Body of pancreas (tissue), 4 donors: ENCODE measurements at regions not wholly inside any gene's neighbourhood (a gene's known extent, or its start where the extent isn't known, plus 50 kb on each side); places are given as distances from the start of the nearest gene placed in this dataset.
A peak's percentile ranks its signal among the peaks of the same experiment; 100 is the strongest.

ENCODE experiments used
- ATAC-seq: fragments of 150-250 bp; one replicate; pipeline ENCODE4 v1.9.1; 2016
- DNase-seq, 4 donors: peaks; one replicate each; pipeline ENCODE4 v3.0.0-alpha.2; 2019
- H3K27ac ChIP-seq, 4 donors: fragments of 200-600 bp; sonication (generic); 1 replicate in 3 of 4; 2 replicates in 1 of 4; pipeline versions ENCODE4 v1.5.1 to v1.6.1; 2016 to 2019; ENCODE audit warnings: mild to moderate bottlenecking in 1 of 4, mixed read lengths in 1 of 4, moderate library complexity in 1 of 4
- H3K27me3 ChIP-seq, 2 donors: fragments of 200-600 bp; sonication (generic); one replicate each; pipeline ENCODE4 v1.6.0; 2016; ENCODE audit warnings: mild to moderate bottlenecking in 1 of 2
- H3K36me3 ChIP-seq, 2 donors: fragments of 200-600 bp; sonication (generic); replicated peaks in 1 of 2; 2 replicates each; pipeline ENCODE4 v1.5.1; 2016; ENCODE audit warnings: low read depth in 2 of 2; ENCODE audit not compliant: insufficient read depth in 1 of 2
- H3K4me1 ChIP-seq: fragments of 200-600 bp; sonication (generic); one replicate; pipeline ENCODE4 v1.6.0; 2016
- H3K4me3 ChIP-seq, 2 donors: fragments of 200-600 bp; sonication (generic); 1 replicate in 1 of 2; 2 replicates in 1 of 2; pipeline ENCODE4 v1.5.1; 2016 to 2019
- H3K9me3 ChIP-seq, 3 donors: fragments of 200-600 bp; sonication (generic); 1 replicate in 2 of 3; 2 replicates in 1 of 3; pipeline ENCODE4 v1.5.1; 2016
- CTCF ChIP-seq, 7 experiments: fragments of 450-650 bp in 4 of 7; fragments of 200-600 bp in 3 of 7; sonication (generic) in 3 of 7; IDR thresholded peaks; one replicate each; pipeline ENCODE4 v1.5.1; 2016 to 2019; ENCODE audit warnings: antibody characterized with exemption in 7 of 7
- POLR2A ChIP-seq, 3 donors: fragments of 450-650 bp; IDR thresholded peaks; one replicate each; pipeline ENCODE4 v1.6.1; 2016; ENCODE audit warnings: antibody characterized with exemption in 3 of 3, mild to moderate bottlenecking in 2 of 3
- WGBS, 2 donors: methylation state at CpG; one replicate each; pipeline ENCODE4 v1.1.5; 2017; 5-methylcytosine and 5-hydroxymethylcytosine counted together
- intact Hi-C: fragments of 100-400 bp; cut with DNase I; formaldehyde crosslinking; loops from one replicate; pipeline ENCODE4 v1.15.1; 2023

- Histone ChIP-seq H3K4me1 (peaks cover 17% of the 10 kb centered on the region), H3K27me3 (no peaks in the 10 kb centered on the region), H3K4me3 (no peak overlapping the region), H3K36me3 (no peaks in the 10 kb centered on the region), H3K9me3 (no peaks in the 10 kb centered on the region), H3K27ac (peak overlapping the region in 3 of 4 donors; percentile 25 to 70 (median 26))
- ATAC-seq (no peak), DNase-seq (no peak)
- 2 to 8% methylated on average over 4 of the region's 4 CpGs for WGBS, 2 donors
- TF ChIP-seq POLR2A (IDR thresholded peaks at IDR 0.05) (no peak), CTCF (IDR thresholded peaks at IDR 0.05) (no peak)
- intact Hi-C loops, result no loop called here
Observed at GRCh38 chrX:20374450-20374849, 107.7 kb upstream of the RPS6KA3 start.

GRCh38 chrX:20373063-20373462 lies 106.4 kb upstream of the RPS6KA3 start:
- no peaks in the 10 kb centered on the region for H3K9me3 ChIP-seq
- TF ChIP-seq POLR2A (IDR thresholded peaks at IDR 0.05) (no peak), CTCF (IDR thresholded peaks at IDR 0.05) (no peak)
- peaks cover 17% of the 10 kb centered on the region for H3K4me1 ChIP-seq
- no peak for DNase-seq
- intact Hi-C loops, result no loop called here
- no peaks in the 10 kb centered on the region for H3K36me3 ChIP-seq
- WGBS, 2 donors, result 65 to 74% methylated on average over 6 of the region's 6 CpGs
- no peaks in the 10 kb centered on the region for H3K27me3 ChIP-seq
- no peak for ATAC-seq
- H3K27ac ChIP-seq, result no peak overlapping the region
- H3K4me3 ChIP-seq, result no peak overlapping the region

GRCh38 chrX:20372533-20372932 lies 105.8 kb upstream of the RPS6KA3 start:
- Histone ChIP-seq H3K36me3 (no peaks in the 10 kb centered on the region), H3K27me3 (no peaks in the 10 kb centered on the region), H3K9me3 (no peaks in the 10 kb centered on the region), H3K4me1 (peaks cover 17% of the 10 kb centered on the region), H3K27ac (no peak overlapping the region), H3K4me3 (no peak overlapping the region)
- TF ChIP-seq POLR2A (IDR thresholded peaks at IDR 0.05) (no peak), CTCF (IDR thresholded peaks at IDR 0.05) (no peak)
- no peak for ATAC-seq
- intact Hi-C loops, result no loop called here
- DNase-seq, result no peak
- WGBS, 2 donors, result 75 to 86% methylated on average over 1 of the region's 1 CpG

DNA sequence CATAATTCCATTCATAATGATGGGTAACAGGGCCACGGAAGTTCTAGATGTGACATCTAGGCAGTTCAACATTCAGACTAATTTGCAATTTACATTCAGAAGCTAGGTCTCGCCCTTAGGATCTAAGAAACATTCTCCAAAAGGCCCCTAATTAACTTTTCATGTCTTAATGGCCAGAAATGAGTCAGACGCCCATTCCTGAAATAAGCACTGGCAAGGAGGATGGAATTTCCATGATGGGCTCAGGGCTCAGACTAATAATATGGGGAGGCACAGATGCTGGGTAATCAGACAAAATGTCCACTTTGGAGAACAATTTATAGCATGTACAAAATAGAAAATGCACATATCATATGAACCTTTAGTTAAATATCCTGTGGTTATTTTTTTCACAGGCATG lies 102.8 kb upstream of the RPS6KA3 start:
- Histone ChIP-seq H3K27me3 (no peaks in the 10 kb centered on the region), H3K9me3 (no peaks in the 10 kb centered on the region), H3K36me3 (no peaks in the 10 kb centered on the region), H3K27ac (no peak overlapping the region), H3K4me3 (no peak overlapping the region), H3K4me1 (peaks cover 16% of the 10 kb centered on the region)
- WGBS, 2 donors, result 84 to 90% methylated on average over 3 of the region's 3 CpGs
- no peak for TF ChIP-seq CTCF (IDR thresholded peaks at IDR 0.05)
- TF ChIP-seq POLR2A (IDR thresholded peaks at IDR 0.05), result no peak
- DNase-seq (no peak), ATAC-seq (no peak)
- intact Hi-C loops, result no loop called here

DNA sequence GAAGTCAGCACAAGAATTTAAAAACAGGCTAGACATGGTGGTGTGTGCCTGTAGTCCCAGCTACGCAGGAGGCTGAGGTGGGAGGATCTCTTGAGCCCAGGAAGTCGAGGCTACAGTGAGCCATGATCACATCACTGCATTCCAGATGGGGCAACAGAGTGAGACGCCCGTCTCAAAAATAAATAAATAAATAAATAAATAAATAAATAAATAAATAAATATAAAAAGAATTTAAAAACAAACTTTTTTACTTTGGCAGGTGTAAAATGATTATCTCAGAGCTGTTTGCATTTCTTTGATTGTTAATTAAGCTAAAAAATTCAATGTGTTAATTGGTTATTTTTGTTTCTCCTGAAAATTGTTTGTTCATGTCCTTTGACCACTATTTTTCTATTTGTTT lies 97.5 kb upstream of the RPS6KA3 start:
- no peak for TF ChIP-seq CTCF (IDR thresholded peaks at IDR 0.05)
- TF ChIP-seq POLR2A (IDR thresholded peaks at IDR 0.05), result no peak
- intact Hi-C loops, result no loop called here
- 97 to 98% methylated on average over 4 of the region's 4 CpGs for WGBS, 2 donors

More for the DNA sequence above, 97.5 kb upstream of the RPS6KA3 start:
- H3K27ac ChIP-seq, result no peak overlapping the region
- H3K27me3 ChIP-seq, result no peaks in the 10 kb centered on the region
- ATAC-seq (no peak), DNase-seq (no peak)
- no peaks in the 10 kb centered on the region for H3K36me3 ChIP-seq
- H3K4me3 ChIP-seq, result no peak overlapping the region
- H3K9me3 ChIP-seq, result no peaks in the 10 kb centered on the region
- H3K4me1 ChIP-seq, result peaks cover 27% of the 10 kb centered on the region
